Astrocyte (in vitro differentiated cells and primary cell): ENCODE measurements at regions not wholly inside any gene's neighbourhood (a gene's known extent, or its start where the extent isn't known, plus 50 kb on each side); places are given as distances from the start of the nearest gene placed in this dataset.

ENCODE experiments used
- DNase-seq: peaks from one replicate; pipeline ENCODE4 v3.0.0-alpha.2; 2010; ENCODE audit warnings: low read depth
- FAIRE-seq: peaks from 2 replicates; lab custom pipeline; 2011; peaks lifted over from hg19 to GRCh38; lab: Jason Lieb, UNC
- H2AFZ ChIP-seq: 2 replicates; pipeline ENCODE4 v1.6.0; 2012; ENCODE audit warnings: low read depth, low read length, inconsistent platforms
- H3K27ac ChIP-seq: 2 replicates; pipeline ENCODE4 v1.5.1; 2011; ENCODE audit warnings: low read depth, low read length, inconsistent platforms
- H3K27me3 ChIP-seq: 2 replicates; pipeline ENCODE4 v1.6.0; 2011; ENCODE audit warnings: low read length, inconsistent platforms; ENCODE audit not compliant: insufficient read depth
- H3K36me3 ChIP-seq: 2 replicates; pipeline ENCODE4 v1.5.1; 2011; ENCODE audit warnings: low read length, inconsistent platforms; ENCODE audit not compliant: insufficient read depth
- H3K4me1 ChIP-seq: 2 replicates; pipeline ENCODE4 v1.5.1; 2011; ENCODE audit warnings: low read length, inconsistent platforms; ENCODE audit not compliant: insufficient read depth
- H3K4me2 ChIP-seq: 2 replicates; pipeline ENCODE4 v1.6.0; 2012; ENCODE audit warnings: low read length, inconsistent platforms
- H3K4me3 ChIP-seq: 2 replicates; pipeline ENCODE4 v1.5.1; 2011; ENCODE audit warnings: low read depth, mild to moderate bottlenecking, low read length, inconsistent platforms; ENCODE audit not compliant: insufficient read depth
- H3K79me2 ChIP-seq: 2 replicates; pipeline ENCODE4 v1.6.0; 2012; ENCODE audit warnings: mild to moderate bottlenecking, low read length, inconsistent platforms; ENCODE audit not compliant: insufficient read depth
- H3K9ac ChIP-seq: 2 replicates; pipeline ENCODE4 v1.6.0; 2012; ENCODE audit warnings: mild to moderate bottlenecking, low read length, inconsistent platforms
- H3K9me3 ChIP-seq: 2 replicates; pipeline ENCODE4 v1.5.1; 2012; ENCODE audit warnings: low read depth, mild to moderate bottlenecking, low read length, inconsistent platforms; ENCODE audit not compliant: insufficient read depth
- H4K20me1 ChIP-seq: 2 replicates; pipeline ENCODE4 v1.6.0; 2012; ENCODE audit warnings: low read length, inconsistent platforms; ENCODE audit not compliant: insufficient read depth
- H3K27ac Mint-ChIP-seq: one replicate; pipeline ENCODE4 v1.8.0; 2021; ENCODE audit warnings: mild to moderate bottlenecking, mixed read lengths; ENCODE audit not compliant: unreplicated experiment
- H3K27me3 Mint-ChIP-seq: one replicate; pipeline ENCODE4 v1.8.0; 2021; ENCODE audit warnings: low read depth, mixed read lengths; ENCODE audit not compliant: unreplicated experiment
- H3K36me3 Mint-ChIP-seq: one replicate; pipeline ENCODE4 v1.8.0; 2021; ENCODE audit warnings: low read depth, mixed read lengths; ENCODE audit not compliant: unreplicated experiment
- H3K4me1 Mint-ChIP-seq: one replicate; pipeline ENCODE4 v1.8.0; 2021; ENCODE audit warnings: low read depth, mixed read lengths; ENCODE audit not compliant: unreplicated experiment
- H3K4me3 Mint-ChIP-seq: one replicate; pipeline ENCODE4 v1.8.0; 2021; ENCODE audit warnings: mild to moderate bottlenecking, moderate library complexity, mixed read lengths; ENCODE audit not compliant: unreplicated experiment
- H3K9me3 Mint-ChIP-seq: one replicate; pipeline ENCODE4 v1.8.0; 2021; ENCODE audit warnings: mild to moderate bottlenecking, mixed read lengths; ENCODE audit not compliant: unreplicated experiment
- EZH2 ChIP-seq: IDR thresholded peaks from 2 replicates; pipeline ENCODE4 v1.6.1; 2012; ENCODE audit warnings: mild to moderate bottlenecking, low read length, inconsistent platforms; ENCODE audit not compliant: insufficient read depth
- TF ChIP-seq, protein P1 (sequence below): IDR thresholded peaks from 2 replicates; pipeline ENCODE4 v1.5.1; 2011; ENCODE audit warnings: low read depth, mild to moderate bottlenecking, inconsistent platforms, low read length, moderate library complexity; ENCODE audit not compliant: insufficient read depth

DNA sequence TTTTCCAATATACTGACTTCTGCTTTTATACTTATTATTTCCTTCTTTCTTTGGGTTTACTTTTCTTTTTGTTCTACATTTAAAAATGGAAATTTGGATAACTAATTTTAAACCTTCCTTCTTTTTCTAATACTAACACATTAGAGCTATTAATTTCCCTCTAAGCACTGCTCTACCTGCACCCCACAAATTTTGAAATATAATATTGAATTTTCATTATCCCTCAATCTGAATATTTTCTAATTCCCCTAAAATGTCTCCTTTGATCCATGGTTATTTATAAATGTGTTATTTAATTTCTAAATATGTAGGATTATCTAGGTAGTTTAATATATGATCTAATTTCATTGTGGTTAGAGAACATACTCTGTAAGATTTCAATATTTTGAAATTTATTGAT lies 63.4 kb upstream of the LGALSL start:
- FAIRE-seq (no peak), DNase-seq (no peak)
- H3K36me3 ChIP-seq, result no peaks in the 10 kb centered on the region
- Mint-ChIP-seq H3K4me3 (no peak overlapping the region), H3K27ac (no peak overlapping the region), H3K27me3 (no peaks in the 10 kb centered on the region), H3K9me3 (peaks cover 6% of the 10 kb centered on the region), H3K4me1 (peaks cover 11% of the 10 kb centered on the region), H3K36me3 (no peaks in the 10 kb centered on the region)
- H3K4me3 ChIP-seq, result no peak overlapping the region
- no peaks in the 10 kb centered on the region for H3K79me2 ChIP-seq
- no peaks in the 10 kb centered on the region for H4K20me1 ChIP-seq
- H3K9ac ChIP-seq, result no peak overlapping the region
- H2AFZ ChIP-seq, result no peak overlapping the region
- H3K27me3 ChIP-seq, result peaks cover 11% of the 10 kb centered on the region
- no peak for TF ChIP-seq EZH2
- no peak overlapping the region for H3K27ac ChIP-seq
- no peak overlapping the region for H3K4me2 ChIP-seq
- H3K9me3 ChIP-seq, result no peaks in the 10 kb centered on the region
- H3K4me1 ChIP-seq, result no peaks in the 10 kb centered on the region

DNA sequence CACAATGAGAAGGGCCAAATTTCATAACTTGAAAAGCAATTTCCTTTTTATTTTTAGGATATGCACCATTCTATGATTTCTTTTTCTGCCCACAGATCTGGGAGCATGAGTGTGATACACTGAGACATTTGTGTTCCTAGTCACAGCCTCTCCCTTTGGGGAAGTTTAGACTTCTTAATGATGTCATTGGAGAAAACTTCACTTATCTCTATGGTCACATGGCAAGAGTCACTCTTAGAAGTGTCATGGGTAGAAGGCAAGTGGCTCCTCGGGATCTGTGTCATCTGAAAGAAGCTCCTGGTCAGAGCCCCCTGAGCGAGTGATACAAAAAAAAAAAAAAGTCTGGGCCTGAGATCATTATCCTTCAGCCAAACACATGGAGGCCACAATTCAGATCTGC lies 62.5 kb upstream of the LGALSL start:
- Mint-ChIP-seq H3K4me3 (no peak overlapping the region), H3K36me3 (peaks cover 2% of the 10 kb centered on the region), H3K9me3 (peaks cover 6% of the 10 kb centered on the region), H3K27me3 (no peaks in the 10 kb centered on the region), H3K27ac (peak overlapping the region; percentile 50), H3K4me1 (peaks cover 11% of the 10 kb centered on the region)
- no peak overlapping the region for H3K4me2 ChIP-seq
- DNase-seq (no peak), FAIRE-seq (no peak)
- H3K4me1 ChIP-seq, result no peaks in the 10 kb centered on the region
- no peak overlapping the region for H2AFZ ChIP-seq
- H4K20me1 ChIP-seq, result no peaks in the 10 kb centered on the region
- no peaks in the 10 kb centered on the region for H3K9me3 ChIP-seq
- no peak overlapping the region for H3K4me3 ChIP-seq
- H3K36me3 ChIP-seq, result no peaks in the 10 kb centered on the region
- TF ChIP-seq, protein P1, sequence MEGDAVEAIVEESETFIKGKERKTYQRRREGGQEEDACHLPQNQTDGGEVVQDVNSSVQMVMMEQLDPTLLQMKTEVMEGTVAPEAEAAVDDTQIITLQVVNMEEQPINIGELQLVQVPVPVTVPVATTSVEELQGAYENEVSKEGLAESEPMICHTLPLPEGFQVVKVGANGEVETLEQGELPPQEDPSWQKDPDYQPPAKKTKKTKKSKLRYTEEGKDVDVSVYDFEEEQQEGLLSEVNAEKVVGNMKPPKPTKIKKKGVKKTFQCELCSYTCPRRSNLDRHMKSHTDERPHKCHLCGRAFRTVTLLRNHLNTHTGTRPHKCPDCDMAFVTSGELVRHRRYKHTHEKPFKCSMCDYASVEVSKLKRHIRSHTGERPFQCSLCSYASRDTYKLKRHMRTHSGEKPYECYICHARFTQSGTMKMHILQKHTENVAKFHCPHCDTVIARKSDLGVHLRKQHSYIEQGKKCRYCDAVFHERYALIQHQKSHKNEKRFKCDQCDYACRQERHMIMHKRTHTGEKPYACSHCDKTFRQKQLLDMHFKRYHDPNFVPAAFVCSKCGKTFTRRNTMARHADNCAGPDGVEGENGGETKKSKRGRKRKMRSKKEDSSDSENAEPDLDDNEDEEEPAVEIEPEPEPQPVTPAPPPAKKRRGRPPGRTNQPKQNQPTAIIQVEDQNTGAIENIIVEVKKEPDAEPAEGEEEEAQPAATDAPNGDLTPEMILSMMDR, result no peak
- TF ChIP-seq EZH2, result no peak
- H3K27ac ChIP-seq, result no peak overlapping the region
- H3K27me3 ChIP-seq, result peaks cover 13% of the 10 kb centered on the region
- H3K9ac ChIP-seq, result no peak overlapping the region
- H3K79me2 ChIP-seq, result no peaks in the 10 kb centered on the region

GRCh38 chr2:64391940-64392339 lies 62.0 kb upstream of the LGALSL start:
- Histone ChIP-seq H4K20me1 (no peaks in the 10 kb centered on the region), H3K4me2 (no peak overlapping the region), H3K36me3 (no peaks in the 10 kb centered on the region), H3K79me2 (no peaks in the 10 kb centered on the region), H3K9me3 (no peaks in the 10 kb centered on the region), H3K27ac (no peak overlapping the region), H3K9ac (no peak overlapping the region), H3K4me3 (no peak overlapping the region), H3K4me1 (no peaks in the 10 kb centered on the region), H3K27me3 (peaks cover 9% of the 10 kb centered on the region), H2AFZ (no peak overlapping the region)
- no peak for TF ChIP-seq EZH2
- TF ChIP-seq, protein P1, result no peak
- Mint-ChIP-seq H3K27me3 (no peaks in the 10 kb centered on the region), H3K9me3 (peaks cover 6% of the 10 kb centered on the region), H3K4me1 (peaks cover 11% of the 10 kb centered on the region), H3K27ac (no peak overlapping the region), H3K36me3 (peaks cover 2% of the 10 kb centered on the region), H3K4me3 (no peak overlapping the region)
- FAIRE-seq (no peak), DNase-seq (no peak)
